ENCODE measurements at regions not wholly inside any gene's neighbourhood (a gene's known extent, or its start where the extent isn't known, plus 50 kb on each side); places are given as distances from the start of the nearest gene placed in this dataset.

GRCh38 chr3:116927918-116928317, 218.3 kb downstream of the TUSC7 start:
- TF ChIP-seq CTCF (IDR thresholded peaks at IDR 0.05): no peak
- intact Hi-C loops (cut with DNase I; ENCODE audit: low total_unique reads): no loop called here
- Histone ChIP-seq H3K9me3 (peaks cover 0 to 6% (median 0%) of the 10 kb centered on the region in 3 donors), H3K27me3 (no peaks in the 10 kb centered on the region), H3K27ac (no peak overlapping the region), H3K36me3 (no peaks in the 10 kb centered on the region), H3K4me3 (no peak overlapping the region), H3K4me1 (no peaks in the 10 kb centered on the region)
- DNase-seq: no peak

GRCh38 chr3:116929505-116930222, 220.1 kb downstream of the TUSC7 start:
- H3K27me3 ChIP-seq: no peaks in the 10 kb centered on the region
- H3K4me1 ChIP-seq: no peaks in the 10 kb centered on the region
- H3K4me3 ChIP-seq: no peak overlapping the region
- intact Hi-C loops (cut with DNase I; ENCODE audit: low total_unique reads): no loop called here
- no peak overlapping the region for H3K27ac ChIP-seq
- no peaks in the 10 kb centered on the region for H3K36me3 ChIP-seq
- DNase-seq: no peak
- no peak for TF ChIP-seq CTCF (IDR thresholded peaks at IDR 0.05)
- H3K9me3 ChIP-seq: peaks cover 0 to 6% (median 0%) of the 10 kb centered on the region in 3 donors

- intact Hi-C loops (cut with DNase I; ENCODE audit: low total_unique reads): no loop called here
- H3K4me1 ChIP-seq: no peaks in the 10 kb centered on the region
- no peaks in the 10 kb centered on the region for H3K9me3 ChIP-seq
- no peak for TF ChIP-seq CTCF (IDR thresholded peaks at IDR 0.05)
- DNase-seq: no peak
- H3K27ac ChIP-seq: no peak overlapping the region
- H3K36me3 ChIP-seq: no peaks in the 10 kb centered on the region
- H3K4me3 ChIP-seq: no peak overlapping the region
- no peaks in the 10 kb centered on the region for H3K27me3 ChIP-seq
These were observed 221.2 kb downstream of the TUSC7 start for GRCh38 chr3:116930786-116931185.

GRCh38 chr3:116939091-116939490, 229.5 kb downstream of the TUSC7 start:
- Histone ChIP-seq H3K9me3 (peaks cover 0 to 4% (median 0%) of the 10 kb centered on the region in 3 donors), H3K36me3 (no peaks in the 10 kb centered on the region), H3K27ac (no peak overlapping the region), H3K4me1 (no peaks in the 10 kb centered on the region), H3K27me3 (no peaks in the 10 kb centered on the region), H3K4me3 (no peak overlapping the region)
- TF ChIP-seq CTCF (IDR thresholded peaks at IDR 0.05): no peak
- DNase-seq: no peak
- intact Hi-C loops (cut with DNase I; ENCODE audit: low total_unique reads): no loop called here

- Histone ChIP-seq H3K27me3 (no peaks in the 10 kb centered on the region), H3K27ac (no peak overlapping the region), H3K36me3 (no peaks in the 10 kb centered on the region), H3K4me3 (no peak overlapping the region), H3K4me1 (no peaks in the 10 kb centered on the region), H3K9me3 (peaks cover 0 to 4% (median 0%) of the 10 kb centered on the region in 3 donors)
- intact Hi-C loops (cut with DNase I; ENCODE audit: low total_unique reads): no loop called here
- DNase-seq: no peak
- TF ChIP-seq CTCF (IDR thresholded peaks at IDR 0.05): no peak
These were observed 230.0 kb downstream of the TUSC7 start for GRCh38 chr3:116939550-116939949.
